NCI-H1417 (cell line): ENCODE measurements at regions not wholly inside any gene's neighbourhood (a gene's known extent, or its start where the extent isn't known, plus 50 kb on each side); places are given as distances from the start of the nearest gene placed in this dataset.

ENCODE experiments used
- DNase-seq, 3 experiments: peaks; one replicate each; lab custom pipeline; 2025; lab: John Stamatoyannopoulos, UW

GRCh38 chr5:73395256-73395655 lies 53.3 kb downstream of the FOXD1 start:
- peak in 1 of 3 experiments; percentile 37 for DNase-seq

GRCh38 chr5:73394610-73395009 lies 54.0 kb downstream of the FOXD1 start:
- no peak for DNase-seq

GRCh38 chr5:73393611-73394489 lies 54.7 kb downstream of the FOXD1 start:
- DNase-seq = peak in 1 of 3 experiments; percentile 36

- DNase-seq = no peak
Measured at GRCh38 chr5:73392775-73393174, 55.8 kb downstream of the FOXD1 start.

- no peak for DNase-seq
Measured at GRCh38 chr5:73391441-73391881, 57.1 kb downstream of the FOXD1 start.

GRCh38 chr5:73390972-73391371 lies 57.6 kb downstream of the FOXD1 start:
- no peak for DNase-seq

GRCh38 chr5:73388740-73389139 lies 59.8 kb downstream of the FOXD1 start:
- no peak for DNase-seq

- no peak for DNase-seq
Measured at GRCh38 chr5:73388306-73388684, 60.3 kb downstream of the FOXD1 start.

- peak; percentile 9 to 60 (median 23) for DNase-seq
Measured at GRCh38 chr5:73387601-73388305, 60.8 kb downstream of the FOXD1 start.

GRCh38 chr5:73387149-73387591 lies 61.4 kb downstream of the FOXD1 start:
- DNase-seq = peak in 1 of 3 experiments; percentile 6

GRCh38 chr5:73384861-73385260 lies 63.7 kb downstream of the FOXD1 start:
- no peak for DNase-seq

- no peak for DNase-seq
Measured at GRCh38 chr5:73382401-73382740, 66.2 kb downstream of the FOXD1 start.

GRCh38 chr5:73381590-73382400 lies 66.8 kb downstream of the FOXD1 start:
- no peak for DNase-seq

GRCh38 chr5:73380710-73381589 lies 67.6 kb downstream of the FOXD1 start:
- no peak for DNase-seq

- no peak for DNase-seq
Measured at GRCh38 chr5:73380041-73380440, 68.5 kb downstream of the FOXD1 start.

GRCh38 chr5:73379435-73379834 lies 69.1 kb downstream of the FOXD1 start:
- no peak for DNase-seq

GRCh38 chr5:73378765-73379164 lies 69.8 kb downstream of the FOXD1 start:
- DNase-seq = no peak

- peak; percentile 50 to 85 (median 61) for DNase-seq
Measured at GRCh38 chr5:73378070-73378469, 70.5 kb downstream of the FOXD1 start.

GRCh38 chr5:73376618-73377170 lies 71.9 kb downstream of the FOXD1 start:
- DNase-seq = peak in 1 of 3 experiments; percentile 2

GRCh38 chr5:73375949-73376348 lies 72.6 kb downstream of the FOXD1 start:
- DNase-seq = no peak

- DNase-seq = no peak
Measured at GRCh38 chr5:73375191-73375545, 73.4 kb downstream of the FOXD1 start.
